A673 (cell line): ENCODE measurements at regions not wholly inside any gene's neighbourhood (a gene's known extent, or its start where the extent isn't known, plus 50 kb on each side); places are given as distances from the start of the nearest gene placed in this dataset.

Experiments
- EZH2 ChIP-seq: fragments of 200-600 bp; sonication (generic); IDR thresholded peaks from 2 replicates; pipeline ENCODE4 v1.6.1; 2017; ENCODE audit warnings: borderline replicate concordance, low read depth, mild to moderate bottlenecking, mixed read lengths, antibody characterized with exemption, low read length; ENCODE audit not compliant: poor library complexity, severe bottlenecking
- TF ChIP-seq, protein P1 (sequence below): fragments of 300-800, 200-600 bp; sonication (generic); conservative IDR thresholded peaks from 2 replicates; pipeline ENCODE4 v1.5.1; 2017; ENCODE audit warnings: low read depth, mild to moderate bottlenecking, antibody characterized with exemption, low read length, moderate library complexity, mixed read lengths

DNA sequence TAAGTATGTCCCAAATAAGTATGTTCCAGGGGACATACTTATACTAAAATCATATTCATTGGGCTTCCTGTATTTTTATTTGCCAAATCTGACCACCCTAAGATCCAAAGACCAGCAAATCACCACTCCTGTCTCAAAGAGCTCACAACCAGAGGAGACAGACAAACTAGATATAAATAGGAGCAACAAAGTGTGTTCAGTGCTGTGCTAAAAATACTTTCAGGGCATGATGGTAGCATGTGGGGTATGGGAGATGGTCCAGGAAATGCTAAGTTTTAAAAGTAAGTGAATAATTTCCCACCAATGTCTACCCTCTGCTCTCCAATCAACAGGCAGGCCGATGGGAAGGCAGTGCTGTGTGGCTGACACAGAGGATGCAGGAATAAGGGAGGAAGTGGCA, 87.1 kb downstream of the C1QL2 start:
- TF ChIP-seq, protein P1, sequence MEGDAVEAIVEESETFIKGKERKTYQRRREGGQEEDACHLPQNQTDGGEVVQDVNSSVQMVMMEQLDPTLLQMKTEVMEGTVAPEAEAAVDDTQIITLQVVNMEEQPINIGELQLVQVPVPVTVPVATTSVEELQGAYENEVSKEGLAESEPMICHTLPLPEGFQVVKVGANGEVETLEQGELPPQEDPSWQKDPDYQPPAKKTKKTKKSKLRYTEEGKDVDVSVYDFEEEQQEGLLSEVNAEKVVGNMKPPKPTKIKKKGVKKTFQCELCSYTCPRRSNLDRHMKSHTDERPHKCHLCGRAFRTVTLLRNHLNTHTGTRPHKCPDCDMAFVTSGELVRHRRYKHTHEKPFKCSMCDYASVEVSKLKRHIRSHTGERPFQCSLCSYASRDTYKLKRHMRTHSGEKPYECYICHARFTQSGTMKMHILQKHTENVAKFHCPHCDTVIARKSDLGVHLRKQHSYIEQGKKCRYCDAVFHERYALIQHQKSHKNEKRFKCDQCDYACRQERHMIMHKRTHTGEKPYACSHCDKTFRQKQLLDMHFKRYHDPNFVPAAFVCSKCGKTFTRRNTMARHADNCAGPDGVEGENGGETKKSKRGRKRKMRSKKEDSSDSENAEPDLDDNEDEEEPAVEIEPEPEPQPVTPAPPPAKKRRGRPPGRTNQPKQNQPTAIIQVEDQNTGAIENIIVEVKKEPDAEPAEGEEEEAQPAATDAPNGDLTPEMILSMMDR, result no peak
- TF ChIP-seq EZH2, result no peak
